ENCODE measurements at regions not wholly inside any gene's neighbourhood (a gene's known extent, or its start where the extent isn't known, plus 50 kb on each side); places are given as distances from the start of the nearest gene placed in this dataset.
A peak's percentile ranks its signal among the peaks of the same experiment; 100 is the strongest.

DNA sequence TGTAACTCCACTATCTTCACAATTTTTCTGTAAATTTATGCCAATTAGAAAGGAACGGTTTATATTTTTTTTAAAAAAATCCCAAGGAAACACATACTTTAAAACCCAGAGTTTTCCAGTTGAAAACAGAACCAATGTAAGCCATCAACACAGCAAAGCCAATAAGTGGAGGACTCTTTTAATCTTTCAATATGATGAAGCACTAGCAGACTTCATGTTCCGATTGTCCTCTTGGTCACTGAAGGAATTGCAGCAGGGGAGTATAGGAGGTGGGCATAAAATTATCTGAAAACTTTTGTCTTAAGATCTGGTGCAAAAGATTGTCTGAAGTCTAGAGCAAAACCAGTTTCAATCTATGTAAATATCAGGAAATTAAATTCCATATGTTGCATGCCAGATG lies 102.1 kb upstream of the PAPPA start:
- TF ChIP-seq, protein P1, sequence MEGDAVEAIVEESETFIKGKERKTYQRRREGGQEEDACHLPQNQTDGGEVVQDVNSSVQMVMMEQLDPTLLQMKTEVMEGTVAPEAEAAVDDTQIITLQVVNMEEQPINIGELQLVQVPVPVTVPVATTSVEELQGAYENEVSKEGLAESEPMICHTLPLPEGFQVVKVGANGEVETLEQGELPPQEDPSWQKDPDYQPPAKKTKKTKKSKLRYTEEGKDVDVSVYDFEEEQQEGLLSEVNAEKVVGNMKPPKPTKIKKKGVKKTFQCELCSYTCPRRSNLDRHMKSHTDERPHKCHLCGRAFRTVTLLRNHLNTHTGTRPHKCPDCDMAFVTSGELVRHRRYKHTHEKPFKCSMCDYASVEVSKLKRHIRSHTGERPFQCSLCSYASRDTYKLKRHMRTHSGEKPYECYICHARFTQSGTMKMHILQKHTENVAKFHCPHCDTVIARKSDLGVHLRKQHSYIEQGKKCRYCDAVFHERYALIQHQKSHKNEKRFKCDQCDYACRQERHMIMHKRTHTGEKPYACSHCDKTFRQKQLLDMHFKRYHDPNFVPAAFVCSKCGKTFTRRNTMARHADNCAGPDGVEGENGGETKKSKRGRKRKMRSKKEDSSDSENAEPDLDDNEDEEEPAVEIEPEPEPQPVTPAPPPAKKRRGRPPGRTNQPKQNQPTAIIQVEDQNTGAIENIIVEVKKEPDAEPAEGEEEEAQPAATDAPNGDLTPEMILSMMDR (IDR thresholded peaks at IDR 0.05; ENCODE audit: unreplicated experiment): peak; percentile 29
- no peak for DNase-seq (ENCODE audit: low spot score in 2 of 2, unreplicated experiment in 2 of 2)
- no peaks in the 10 kb centered on the region for H3K36me3 Mint-ChIP-seq
- no peak overlapping the region for H3K4me3 Mint-ChIP-seq
- no peak overlapping the region for H3K27ac Mint-ChIP-seq
- peaks cover 20% of the 10 kb centered on the region for H3K27me3 Mint-ChIP-seq (ENCODE audit: low read depth)
- H3K9me3 Mint-ChIP-seq: no peaks in the 10 kb centered on the region
- no peaks in the 10 kb centered on the region for H3K4me1 Mint-ChIP-seq

DNA sequence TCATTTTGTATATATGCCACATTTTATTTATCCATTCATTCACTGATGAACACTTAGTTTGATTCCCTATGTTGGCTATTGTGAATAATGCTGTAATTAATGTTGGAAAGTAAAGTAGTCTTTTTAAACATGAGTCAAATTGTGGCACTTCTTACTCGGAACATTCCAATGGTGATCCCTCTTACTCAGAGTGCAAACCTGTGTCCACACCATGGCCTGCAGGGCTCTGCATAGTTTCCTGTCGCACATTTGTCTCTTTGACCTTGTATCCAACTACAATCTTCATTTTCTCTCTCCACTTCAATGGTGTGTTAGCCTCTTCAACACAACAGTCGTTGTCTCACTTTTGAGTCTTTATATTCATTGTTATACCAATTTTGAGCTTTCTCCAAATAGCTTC lies 98.1 kb upstream of the PAPPA start:
- Mint-ChIP-seq H3K9me3 (no peaks in the 10 kb centered on the region), H3K27ac (no peak overlapping the region), H3K4me3 (no peak overlapping the region), H3K27me3 (ENCODE audit: low read depth) (peaks cover 16% of the 10 kb centered on the region), H3K36me3 (no peaks in the 10 kb centered on the region), H3K4me1 (no peaks in the 10 kb centered on the region)
- TF ChIP-seq, protein P1 (IDR thresholded peaks at IDR 0.05; ENCODE audit: unreplicated experiment): no peak
- no peak for DNase-seq (ENCODE audit: low spot score in 2 of 2, unreplicated experiment in 2 of 2)

DNA sequence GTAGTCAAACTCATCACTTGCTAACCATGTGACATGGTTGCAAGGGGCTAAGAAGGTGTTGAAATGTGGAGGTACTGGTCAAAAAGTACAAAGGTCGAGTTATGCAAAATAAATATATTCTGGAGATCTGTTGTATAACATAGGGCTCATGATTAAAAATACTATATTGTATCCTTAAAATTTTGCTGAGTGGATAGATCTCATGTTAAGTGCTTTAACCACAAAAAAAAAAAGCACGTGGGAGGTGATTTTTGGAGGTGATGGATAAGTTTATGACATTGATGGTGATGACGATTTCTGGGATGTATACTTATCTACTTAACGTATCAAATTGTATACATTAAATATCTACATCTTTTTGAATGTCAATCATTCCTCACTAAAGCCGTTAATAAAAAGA lies 96.2 kb upstream of the PAPPA start:
- H3K27ac Mint-ChIP-seq: no peak overlapping the region
- H3K36me3 Mint-ChIP-seq: no peaks in the 10 kb centered on the region
- no peak for DNase-seq (ENCODE audit: low spot score in 2 of 2, unreplicated experiment in 2 of 2)
- H3K4me1 Mint-ChIP-seq: no peaks in the 10 kb centered on the region
- TF ChIP-seq, protein P1 (IDR thresholded peaks at IDR 0.05; ENCODE audit: unreplicated experiment): no peak
- H3K9me3 Mint-ChIP-seq: no peaks in the 10 kb centered on the region
- no peak overlapping the region for H3K4me3 Mint-ChIP-seq
- H3K27me3 Mint-ChIP-seq (ENCODE audit: low read depth): peaks cover 4% of the 10 kb centered on the region

DNA sequence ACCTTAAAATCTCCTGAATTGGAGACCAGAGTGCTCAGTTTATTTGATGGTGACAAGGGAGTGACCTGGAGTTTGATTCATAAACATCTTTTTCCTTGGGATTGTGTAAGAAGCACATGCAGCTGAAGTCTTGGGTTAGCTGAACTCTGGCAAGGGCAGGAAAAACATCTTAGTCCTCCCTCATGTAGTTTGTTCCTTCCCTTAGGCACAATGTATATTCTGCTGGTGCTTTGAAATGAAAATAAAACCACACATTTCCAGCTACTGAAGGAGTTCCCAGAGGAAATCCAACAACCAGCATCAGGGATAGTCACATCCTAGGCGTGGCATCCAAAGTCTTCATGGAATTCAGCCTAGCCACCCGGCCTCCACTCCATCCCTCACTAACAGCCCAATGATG lies 95.2 kb upstream of the PAPPA start:
- Mint-ChIP-seq H3K9me3 (peaks cover under 1% of the 10 kb centered on the region), H3K27me3 (ENCODE audit: low read depth) (peaks cover 2% of the 10 kb centered on the region), H3K36me3 (no peaks in the 10 kb centered on the region), H3K4me1 (no peaks in the 10 kb centered on the region), H3K4me3 (no peak overlapping the region), H3K27ac (no peak overlapping the region)
- TF ChIP-seq, protein P1 (IDR thresholded peaks at IDR 0.05; ENCODE audit: unreplicated experiment): no peak
- no peak for DNase-seq (ENCODE audit: low spot score in 2 of 2, unreplicated experiment in 2 of 2)

DNA sequence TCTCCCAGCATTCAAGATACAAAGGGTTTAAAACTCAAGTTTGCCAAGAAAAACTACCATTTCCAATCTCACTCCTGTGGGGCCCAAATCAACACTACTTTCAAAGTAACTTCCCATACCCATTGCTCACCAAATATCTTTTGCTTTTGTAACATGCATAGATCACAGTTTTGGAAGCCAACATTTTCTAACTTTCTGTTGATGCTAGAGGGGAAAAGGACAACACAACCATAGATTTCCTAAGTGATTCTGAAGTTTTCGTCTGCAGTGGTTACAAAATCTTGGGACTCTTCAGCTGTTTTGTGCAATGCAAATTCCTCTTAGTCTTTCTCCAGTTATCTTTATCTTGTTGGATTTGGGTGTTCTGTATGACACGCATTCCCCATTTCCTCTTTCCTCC lies 94.1 kb upstream of the PAPPA start:
- H3K4me1 Mint-ChIP-seq: no peaks in the 10 kb centered on the region
- H3K27ac Mint-ChIP-seq: no peak overlapping the region
- H3K4me3 Mint-ChIP-seq: no peak overlapping the region
- TF ChIP-seq, protein P1 (IDR thresholded peaks at IDR 0.05; ENCODE audit: unreplicated experiment): no peak
- H3K36me3 Mint-ChIP-seq: no peaks in the 10 kb centered on the region
- no peak for DNase-seq (ENCODE audit: low spot score in 2 of 2, unreplicated experiment in 2 of 2)
- peaks cover 6% of the 10 kb centered on the region for H3K9me3 Mint-ChIP-seq
- H3K27me3 Mint-ChIP-seq (ENCODE audit: low read depth): peaks cover 2% of the 10 kb centered on the region

DNA sequence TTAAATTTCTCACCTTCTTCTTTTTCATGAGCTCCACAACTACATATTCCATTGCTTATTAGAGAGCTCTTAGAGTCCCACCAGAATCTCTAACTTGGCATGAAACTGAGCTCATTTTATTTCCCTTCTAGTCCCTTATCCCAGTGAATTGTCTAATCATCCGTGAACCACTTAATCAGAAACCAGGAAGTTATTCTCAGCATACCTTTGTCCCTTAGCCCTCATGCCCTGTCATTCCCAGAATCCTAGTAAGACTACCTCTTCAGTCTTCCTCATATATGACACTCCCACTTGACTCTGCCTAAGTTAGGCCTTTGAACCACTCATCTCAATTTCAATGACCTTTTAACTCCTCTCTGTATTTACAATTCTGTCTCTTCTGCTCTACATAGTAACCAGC lies 93.0 kb upstream of the PAPPA start:
- Mint-ChIP-seq H3K9me3 (peaks cover 6% of the 10 kb centered on the region), H3K27me3 (ENCODE audit: low read depth) (peaks cover 2% of the 10 kb centered on the region), H3K27ac (no peak overlapping the region), H3K36me3 (no peaks in the 10 kb centered on the region), H3K4me1 (no peaks in the 10 kb centered on the region), H3K4me3 (no peak overlapping the region)
- no peak for DNase-seq (ENCODE audit: low spot score in 2 of 2, unreplicated experiment in 2 of 2)
- TF ChIP-seq, protein P1 (IDR thresholded peaks at IDR 0.05; ENCODE audit: unreplicated experiment): no peak

All from mesothelial cell of epicardium (in vitro differentiated cells).